ENCODE measurements at regions not wholly inside any gene's neighbourhood (a gene's known extent, or its start where the extent isn't known, plus 50 kb on each side); places are given as distances from the start of the nearest gene placed in this dataset.
A peak's percentile ranks its signal among the peaks of the same experiment; 100 is the strongest.

DNA sequence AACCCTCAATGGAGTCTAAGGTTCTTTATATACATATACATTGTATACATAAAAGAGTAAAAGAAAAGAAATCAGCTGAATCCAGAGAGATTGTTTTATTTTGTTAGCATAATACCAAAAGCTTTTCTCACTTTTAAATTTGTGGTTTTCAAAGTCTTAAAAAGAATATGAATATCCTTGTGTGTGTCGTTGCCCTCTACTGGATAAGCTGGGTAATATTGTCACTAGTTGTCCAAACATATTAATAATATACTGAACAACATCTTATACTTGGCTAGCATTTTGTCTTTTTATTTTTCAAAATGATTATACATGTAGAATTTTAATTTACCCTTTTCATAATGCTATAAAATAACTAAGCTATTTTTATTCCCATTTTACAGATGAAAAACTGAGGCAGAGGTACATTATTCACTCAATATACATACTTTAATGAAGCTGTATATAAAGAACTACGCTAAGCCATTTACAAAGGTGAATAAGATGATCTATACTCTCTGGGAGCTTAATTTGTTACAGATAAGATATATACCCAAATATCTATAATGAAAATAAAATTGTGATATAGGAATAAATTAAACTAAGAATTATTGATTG, 531.7 kb downstream of the TFAP2B start:
- TF ChIP-seq, protein P1, sequence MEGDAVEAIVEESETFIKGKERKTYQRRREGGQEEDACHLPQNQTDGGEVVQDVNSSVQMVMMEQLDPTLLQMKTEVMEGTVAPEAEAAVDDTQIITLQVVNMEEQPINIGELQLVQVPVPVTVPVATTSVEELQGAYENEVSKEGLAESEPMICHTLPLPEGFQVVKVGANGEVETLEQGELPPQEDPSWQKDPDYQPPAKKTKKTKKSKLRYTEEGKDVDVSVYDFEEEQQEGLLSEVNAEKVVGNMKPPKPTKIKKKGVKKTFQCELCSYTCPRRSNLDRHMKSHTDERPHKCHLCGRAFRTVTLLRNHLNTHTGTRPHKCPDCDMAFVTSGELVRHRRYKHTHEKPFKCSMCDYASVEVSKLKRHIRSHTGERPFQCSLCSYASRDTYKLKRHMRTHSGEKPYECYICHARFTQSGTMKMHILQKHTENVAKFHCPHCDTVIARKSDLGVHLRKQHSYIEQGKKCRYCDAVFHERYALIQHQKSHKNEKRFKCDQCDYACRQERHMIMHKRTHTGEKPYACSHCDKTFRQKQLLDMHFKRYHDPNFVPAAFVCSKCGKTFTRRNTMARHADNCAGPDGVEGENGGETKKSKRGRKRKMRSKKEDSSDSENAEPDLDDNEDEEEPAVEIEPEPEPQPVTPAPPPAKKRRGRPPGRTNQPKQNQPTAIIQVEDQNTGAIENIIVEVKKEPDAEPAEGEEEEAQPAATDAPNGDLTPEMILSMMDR (IDR thresholded peaks at IDR 0.05; ENCODE audit: low read depth, low read length, poor library complexity, severe bottlenecking): peak; percentile 34
- no peak for TF ChIP-seq EZH2phosphoT487 (IDR thresholded peaks at IDR 0.05; ENCODE audit: borderline replicate concordance, low read length)
